Activated CD4-positive, alpha-beta T cell treated with anti-CD3 and anti-CD28 coated beads for 1 hour (primary cell): ENCODE measurements at regions not wholly inside any gene's neighbourhood (a gene's known extent, or its start where the extent isn't known, plus 50 kb on each side); places are given as distances from the start of the nearest gene placed in this dataset.

Experiments
- DNase-seq: peaks from one replicate; pipeline ENCODE4 v3.0.0-alpha.2; 2020

- DNase-seq = no peak
Measured at GRCh38 chr9:17894501-17895160, 315.8 kb downstream of the SH3GL2 start.

GRCh38 chr9:17900606-17901005, 321.7 kb downstream of the SH3GL2 start:
- DNase-seq = no peak

DNA sequence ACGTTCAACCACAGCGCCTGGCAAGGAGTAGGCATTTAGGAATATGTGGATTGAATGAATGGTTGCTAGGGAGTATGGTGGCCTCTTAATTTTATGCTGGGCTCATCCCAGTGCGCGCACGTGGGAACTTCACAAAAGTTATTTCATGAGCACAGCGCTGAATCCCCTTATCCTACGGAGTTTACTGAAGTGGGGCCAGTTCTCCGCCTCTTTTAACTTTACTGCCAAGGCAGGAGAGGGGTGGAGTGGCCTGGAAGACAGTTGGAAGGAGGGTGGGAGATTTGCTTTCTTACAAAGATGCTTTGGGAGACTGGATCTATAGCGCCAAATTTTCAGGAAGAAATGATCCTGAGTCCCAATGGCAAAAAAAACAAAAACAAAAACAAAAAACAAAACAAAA, 326.5 kb downstream of the SH3GL2 start:
- no peak for DNase-seq

- DNase-seq = no peak
Measured at GRCh38 chr9:17905781-17906175, 326.9 kb downstream of the SH3GL2 start.

GRCh38 chr9:17906176-17906840, 327.4 kb downstream of the SH3GL2 start:
- DNase-seq = no peak

DNA sequence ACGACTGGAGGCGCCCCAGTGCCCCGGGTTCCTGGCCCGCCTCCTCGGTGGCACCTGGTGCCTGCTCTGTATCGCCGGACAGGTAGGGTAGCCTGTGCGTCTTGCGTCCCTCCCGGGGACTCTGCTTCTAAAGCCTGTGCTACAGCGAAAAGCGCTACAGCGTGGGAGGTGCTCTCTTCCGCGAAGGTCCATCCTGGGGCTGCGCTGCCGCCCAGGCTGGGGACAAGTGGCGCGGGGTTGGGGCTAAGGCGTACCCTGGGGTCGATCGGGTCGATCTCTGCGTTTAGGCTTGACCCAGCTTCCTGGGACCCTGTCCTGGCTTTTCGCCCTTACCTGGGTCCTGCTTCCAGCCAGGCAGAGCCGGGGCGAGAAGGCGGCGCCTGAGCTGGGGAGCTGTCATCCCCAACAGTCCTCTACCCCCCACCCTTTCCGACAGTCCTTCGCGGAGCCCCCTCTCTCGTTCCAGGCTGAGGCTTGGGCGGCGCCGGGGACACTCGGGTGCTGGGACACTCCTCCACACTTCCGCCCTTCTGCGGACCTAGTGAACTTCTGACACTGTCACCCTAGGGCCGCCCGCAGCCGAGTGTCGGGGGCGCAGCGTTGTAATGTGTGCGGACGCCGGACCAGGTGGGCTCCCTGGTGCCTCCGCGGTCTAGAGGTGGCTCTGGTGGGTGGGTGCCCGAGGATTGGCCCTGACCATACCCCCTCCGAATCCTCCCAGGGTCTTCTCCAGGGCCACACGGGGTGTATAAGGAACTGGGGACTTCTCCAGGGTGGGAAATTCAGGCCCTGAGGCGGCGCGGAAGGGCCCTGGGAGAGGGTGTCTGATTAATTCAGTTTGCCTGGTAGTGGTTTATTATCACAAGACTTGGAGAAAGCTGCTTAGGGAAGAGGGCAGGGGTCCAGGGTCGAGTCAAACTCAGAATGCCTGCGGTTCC, 328.2 kb downstream of the SH3GL2 start:
- DNase-seq = no peak

- DNase-seq = no peak
Measured at GRCh38 chr9:17907779-17908508, 329.1 kb downstream of the SH3GL2 start.

DNA sequence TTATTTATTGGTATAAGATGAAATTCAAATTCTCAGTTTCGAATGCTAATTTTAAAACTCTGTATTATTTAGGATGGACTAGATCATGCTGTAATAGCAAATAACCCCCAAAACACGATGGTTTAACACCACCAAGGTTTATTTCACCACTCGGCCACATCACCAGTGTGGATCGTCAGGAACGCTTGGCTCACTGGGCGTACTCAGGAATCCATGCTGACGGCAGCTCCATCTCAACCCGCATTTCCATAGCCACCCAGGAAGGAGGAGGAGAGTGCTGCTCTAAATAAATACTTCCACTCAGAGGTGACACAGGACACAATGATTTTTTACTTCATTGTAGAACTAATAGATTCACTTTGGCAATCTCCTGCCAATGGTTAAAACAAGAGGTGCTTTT, 347.4 kb downstream of the SH3GL2 start:
- no peak for DNase-seq

DNA sequence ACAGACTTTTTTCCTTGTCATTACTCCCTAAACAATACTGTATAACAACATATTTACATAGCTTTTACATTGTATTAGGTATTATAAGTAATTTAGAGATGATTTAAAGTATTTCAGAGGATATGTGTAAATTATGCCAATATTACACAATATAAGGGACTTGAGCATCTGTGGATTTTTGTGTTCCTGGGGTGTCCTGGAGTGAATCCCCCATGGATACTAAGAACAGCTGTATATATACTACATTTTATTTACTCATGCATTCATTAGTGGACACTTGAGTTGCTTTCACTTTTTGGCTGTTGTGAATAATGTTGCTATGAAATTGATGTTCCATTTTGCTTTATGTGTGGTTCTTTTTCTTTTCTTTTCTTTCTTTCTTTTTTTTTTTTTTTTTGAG, 348.8 kb downstream of the SH3GL2 start:
- no peak for DNase-seq

DNA sequence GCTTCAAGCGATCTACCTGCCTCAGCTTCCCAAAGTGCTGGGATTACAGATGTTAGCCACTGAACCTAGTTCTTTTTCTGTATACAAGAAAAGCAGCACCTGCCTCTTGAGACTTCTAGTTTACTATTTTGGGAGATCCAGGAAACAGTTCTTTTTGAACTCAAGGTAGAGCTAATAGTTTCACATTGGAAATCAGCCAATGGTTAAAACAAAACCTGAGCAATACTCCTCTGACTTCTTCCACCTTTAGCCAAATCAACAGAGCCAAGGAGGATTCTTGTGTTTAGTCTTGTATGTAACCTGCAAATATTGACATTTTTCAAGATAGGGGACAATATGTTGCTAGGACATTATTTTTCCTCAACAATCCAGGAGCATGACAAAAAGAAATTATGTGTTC, 349.4 kb downstream of the SH3GL2 start:
- no peak for DNase-seq

DNA sequence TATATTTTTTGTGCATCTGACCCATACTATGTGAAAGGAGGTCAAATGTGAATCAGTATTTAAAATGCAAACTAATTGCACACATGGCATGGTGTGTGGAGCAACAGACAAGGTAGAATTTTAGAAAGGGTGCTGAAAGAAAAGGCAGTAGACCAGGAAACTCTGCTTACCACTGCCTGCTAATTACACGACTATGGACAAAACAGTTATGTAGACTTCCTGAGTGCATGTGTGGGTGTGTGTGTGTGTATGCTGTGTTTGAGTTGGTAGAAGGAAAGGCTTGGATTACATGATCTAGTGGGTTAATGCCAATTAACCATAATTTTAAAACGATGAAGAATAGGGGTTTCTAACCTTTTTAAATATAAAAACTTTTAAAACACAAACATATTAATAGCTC, 349.9 kb downstream of the SH3GL2 start:
- no peak for DNase-seq

DNA sequence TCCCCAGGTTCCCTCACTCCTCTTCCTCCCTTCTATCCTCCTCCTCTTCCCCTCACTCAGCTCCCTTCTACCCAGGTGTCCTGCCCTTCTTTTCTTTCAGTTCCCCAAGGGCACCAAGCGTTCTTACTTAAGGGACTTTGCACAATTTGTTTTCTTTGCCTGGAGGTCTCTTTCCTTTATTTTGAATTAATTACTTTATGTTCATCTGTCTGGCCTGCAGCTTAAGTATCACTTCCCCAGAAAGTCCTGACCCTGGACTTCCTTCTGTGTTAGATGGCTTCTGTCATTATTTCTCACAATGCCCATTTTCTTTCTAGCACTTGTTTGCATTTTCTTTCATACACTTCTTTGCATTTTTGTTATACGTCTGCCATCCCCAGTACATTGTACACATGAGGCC, 350.6 kb downstream of the SH3GL2 start:
- no peak for DNase-seq

GRCh38 chr9:17930071-17930470, 351.2 kb downstream of the SH3GL2 start:
- no peak for DNase-seq

DNA sequence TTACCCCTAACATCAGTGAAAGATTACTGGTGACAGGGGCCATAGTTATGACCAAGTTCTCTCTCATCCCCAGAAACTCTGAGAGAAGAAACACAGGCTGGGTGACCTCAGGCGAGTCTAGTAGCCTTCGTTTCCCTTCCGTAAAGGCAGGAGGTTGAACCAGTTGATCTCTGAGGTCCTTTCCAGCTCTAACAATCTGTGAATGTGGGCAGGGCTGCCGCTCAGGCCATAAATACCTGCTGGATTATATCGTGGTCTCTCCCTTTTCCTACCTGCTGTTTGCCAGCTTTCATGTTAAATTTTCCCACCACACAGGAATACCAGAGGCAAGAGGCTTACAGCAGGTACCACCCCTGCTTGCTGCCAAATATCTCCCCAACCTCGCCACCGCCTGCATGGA, 357.5 kb downstream of the SH3GL2 start:
- DNase-seq = no peak

GRCh38 chr9:17938035-17938655, 359.3 kb downstream of the SH3GL2 start:
- DNase-seq = no peak

GRCh38 chr9:17942498-17942897, 363.6 kb downstream of the SH3GL2 start:
- no peak for DNase-seq

DNA sequence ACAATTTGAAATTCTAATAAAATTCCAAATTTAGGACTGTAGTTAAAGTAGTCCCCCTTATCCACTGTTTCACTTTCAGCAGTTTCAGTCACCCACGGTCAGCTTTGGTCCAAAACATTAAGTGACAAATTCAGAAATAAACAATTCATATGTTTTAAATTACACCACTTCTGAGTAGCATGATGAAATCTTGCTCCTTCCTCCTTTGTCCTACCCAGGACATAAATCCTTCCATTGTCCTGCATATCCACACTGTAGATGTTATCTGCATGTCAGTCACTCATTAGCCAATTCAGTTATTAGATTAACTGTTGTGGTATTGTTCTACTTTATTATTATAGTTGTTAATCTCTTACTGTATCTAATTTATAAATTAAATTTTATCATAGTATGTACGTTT, 376.5 kb downstream of the SH3GL2 start:
- no peak for DNase-seq

GRCh38 chr9:17958363-17958762, 379.5 kb downstream of the SH3GL2 start:
- no peak for DNase-seq

DNA sequence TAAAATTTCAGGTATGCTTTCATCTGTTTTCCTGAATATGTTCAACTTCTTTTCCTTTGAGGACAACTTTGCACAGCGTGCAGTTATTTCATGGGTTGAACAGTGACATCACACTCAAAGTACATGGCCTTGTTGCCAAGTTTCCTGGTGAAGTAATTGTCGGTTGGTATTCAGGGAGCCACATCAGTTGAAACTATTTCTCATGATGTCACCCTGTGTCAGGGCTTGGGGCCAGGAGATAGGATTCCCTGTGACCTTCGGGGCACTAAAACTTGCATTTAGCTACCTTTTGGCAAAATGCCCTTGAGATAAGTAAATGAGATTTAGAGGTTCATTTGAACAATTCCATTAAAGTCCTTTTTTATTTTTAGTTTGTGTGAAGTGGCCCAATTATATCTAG, 383.9 kb downstream of the SH3GL2 start:
- DNase-seq = no peak

GRCh38 chr9:17963498-17963897, 384.6 kb downstream of the SH3GL2 start:
- no peak for DNase-seq

- no peak for DNase-seq
Measured at GRCh38 chr9:17967731-17968130, 388.9 kb downstream of the SH3GL2 start.

GRCh38 chr9:17969232-17969631, 390.4 kb downstream of the SH3GL2 start:
- DNase-seq = no peak

DNA sequence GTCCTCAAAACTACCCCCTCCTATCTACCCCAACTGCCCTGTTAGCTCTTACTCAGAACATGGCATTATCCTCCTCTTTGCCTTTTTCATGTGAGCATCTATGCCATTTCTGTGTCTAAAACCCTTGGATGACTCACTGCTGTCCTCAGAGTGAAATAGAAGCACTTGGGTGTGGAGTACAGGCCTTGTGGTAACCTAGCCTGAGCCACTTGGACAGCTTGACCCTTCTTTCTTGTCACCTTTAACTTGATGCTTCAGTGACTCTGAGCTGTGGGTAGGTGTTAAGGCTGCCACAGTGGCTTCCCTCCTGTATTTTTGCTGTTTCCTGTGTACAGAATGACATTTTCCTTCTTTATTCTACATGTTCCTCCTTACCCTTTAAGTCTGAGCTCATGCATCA, 391.4 kb downstream of the SH3GL2 start:
- no peak for DNase-seq
